Fibroblast of villous mesenchyme (primary cell): ENCODE measurements at regions not wholly inside any gene's neighbourhood (a gene's known extent, or its start where the extent isn't known, plus 50 kb on each side); places are given as distances from the start of the nearest gene placed in this dataset.

ENCODE experiments used
- DNase-seq: peaks from one replicate; pipeline ENCODE4 v3.0.0-alpha.2; 2010; ENCODE audit warnings: low read depth
- H3K4me3 ChIP-seq: 2 replicates; pipeline ENCODE4 v1.5.1; 2011; ENCODE audit warnings: low read depth, mild to moderate bottlenecking, low read length
- TF ChIP-seq, protein P1 (sequence below): IDR thresholded peaks from 2 replicates; pipeline ENCODE4 v1.5.1; 2012; ENCODE audit warnings: low read depth, mild to moderate bottlenecking, low read length; ENCODE audit not compliant: insufficient read depth

DNA sequence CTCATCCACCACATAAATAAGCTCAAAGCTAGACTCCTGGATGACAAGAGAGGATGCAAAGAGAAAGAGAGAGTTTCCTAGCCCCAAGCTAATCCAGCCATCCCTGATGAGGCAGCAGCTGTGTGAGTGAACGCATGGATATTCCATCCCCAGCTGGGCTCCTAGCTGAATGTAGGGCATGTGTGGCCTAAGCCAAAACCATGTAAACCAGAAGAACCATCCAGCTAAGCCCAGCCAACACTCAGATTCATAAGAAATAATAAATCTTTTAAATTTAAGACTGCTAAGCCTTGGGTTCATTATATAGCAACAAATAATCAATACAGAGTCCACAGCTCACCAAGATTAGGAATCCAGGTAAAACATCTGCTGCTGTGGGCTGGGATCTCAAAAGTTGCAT is 94.3 kb downstream of the TNFAIP2 start:
- TF ChIP-seq, protein P1, sequence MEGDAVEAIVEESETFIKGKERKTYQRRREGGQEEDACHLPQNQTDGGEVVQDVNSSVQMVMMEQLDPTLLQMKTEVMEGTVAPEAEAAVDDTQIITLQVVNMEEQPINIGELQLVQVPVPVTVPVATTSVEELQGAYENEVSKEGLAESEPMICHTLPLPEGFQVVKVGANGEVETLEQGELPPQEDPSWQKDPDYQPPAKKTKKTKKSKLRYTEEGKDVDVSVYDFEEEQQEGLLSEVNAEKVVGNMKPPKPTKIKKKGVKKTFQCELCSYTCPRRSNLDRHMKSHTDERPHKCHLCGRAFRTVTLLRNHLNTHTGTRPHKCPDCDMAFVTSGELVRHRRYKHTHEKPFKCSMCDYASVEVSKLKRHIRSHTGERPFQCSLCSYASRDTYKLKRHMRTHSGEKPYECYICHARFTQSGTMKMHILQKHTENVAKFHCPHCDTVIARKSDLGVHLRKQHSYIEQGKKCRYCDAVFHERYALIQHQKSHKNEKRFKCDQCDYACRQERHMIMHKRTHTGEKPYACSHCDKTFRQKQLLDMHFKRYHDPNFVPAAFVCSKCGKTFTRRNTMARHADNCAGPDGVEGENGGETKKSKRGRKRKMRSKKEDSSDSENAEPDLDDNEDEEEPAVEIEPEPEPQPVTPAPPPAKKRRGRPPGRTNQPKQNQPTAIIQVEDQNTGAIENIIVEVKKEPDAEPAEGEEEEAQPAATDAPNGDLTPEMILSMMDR: no peak
- DNase-seq: no peak

DNA sequence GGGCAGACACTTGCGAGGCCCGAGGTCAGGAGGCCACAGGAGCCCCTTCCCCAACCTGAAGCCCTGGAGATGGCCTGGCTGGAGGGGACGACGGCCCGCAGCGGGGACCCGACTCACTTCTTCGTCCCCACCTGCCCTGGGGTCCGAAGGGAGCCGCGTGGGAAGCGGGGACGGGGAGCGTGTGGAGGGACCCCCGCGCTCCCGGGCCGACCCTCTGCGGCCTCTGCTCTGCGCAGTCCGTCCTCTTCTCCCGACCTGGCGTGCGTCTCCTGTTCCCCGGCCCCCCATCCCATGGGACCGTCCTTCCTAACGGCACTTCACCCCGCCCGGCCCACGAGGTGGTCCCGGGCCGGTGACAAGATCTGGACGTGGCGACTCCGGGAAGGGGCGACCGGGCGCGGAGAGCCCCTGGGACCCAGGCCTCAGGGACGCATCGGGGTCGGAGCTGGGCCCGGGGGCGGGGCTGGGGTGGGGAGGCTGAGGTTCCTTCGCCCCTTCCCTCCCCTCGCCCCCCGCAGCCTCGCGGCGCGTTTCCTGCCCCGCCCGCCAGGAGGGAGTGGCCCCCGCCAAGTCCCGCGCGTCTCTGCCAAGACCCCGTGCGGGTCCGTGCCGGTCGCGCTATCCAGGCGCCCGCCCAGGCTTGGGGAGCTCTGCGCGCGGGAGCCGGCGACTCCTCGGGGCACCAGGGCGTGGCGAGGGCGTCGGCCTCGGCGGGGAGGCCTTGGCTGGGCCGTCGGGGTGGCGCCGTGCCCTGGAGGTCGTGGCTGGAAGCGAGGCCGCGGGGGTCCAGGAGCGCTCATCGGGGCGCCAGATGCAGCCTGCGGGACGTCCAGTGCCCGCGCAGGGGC is 97.1 kb downstream of the TNFAIP2 start:
- no peak for DNase-seq

More for the DNA sequence above, 94.3 kb downstream of the TNFAIP2 start:
- no peak overlapping the region for H3K4me3 ChIP-seq

DNA sequence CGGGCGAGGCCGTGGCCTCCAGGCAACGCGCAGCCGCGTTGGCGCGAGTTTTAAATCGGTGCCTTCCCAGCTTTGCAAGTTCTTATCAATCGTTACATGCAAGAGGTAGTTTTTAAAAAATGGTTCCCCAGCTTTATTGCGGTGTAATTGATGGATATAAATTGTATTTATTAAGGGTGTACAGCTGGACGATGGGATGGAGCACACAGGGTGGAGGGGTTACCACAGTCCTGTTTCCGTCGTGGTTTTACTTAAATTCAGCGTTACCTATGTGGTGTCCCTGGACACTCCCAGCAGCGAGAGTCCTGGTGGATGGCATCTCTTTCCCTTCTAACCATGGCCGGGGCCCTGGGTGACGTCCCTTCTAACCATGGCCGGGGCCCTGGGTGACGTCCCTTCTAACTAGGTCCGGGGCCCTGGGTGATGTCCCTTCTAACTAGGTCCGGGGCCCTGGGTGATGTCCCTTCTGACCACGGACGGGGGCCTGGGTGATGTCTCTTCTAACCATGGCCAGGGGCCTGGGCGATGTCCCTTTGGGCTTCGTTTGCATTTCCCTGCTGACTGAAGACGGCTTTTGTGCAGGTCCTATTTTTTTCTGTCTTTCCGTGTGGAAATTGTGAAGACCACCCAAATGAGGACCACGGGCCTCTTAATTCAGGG is 97.9 kb downstream of the TNFAIP2 start:
- TF ChIP-seq, protein P1: no peak
- no peak for DNase-seq
- peak overlapping the region; percentile 31 for H3K4me3 ChIP-seq

More for the DNA sequence above, 97.1 kb downstream of the TNFAIP2 start:
- peak overlapping the region; percentile 31 for H3K4me3 ChIP-seq
- TF ChIP-seq, protein P1: no peak

DNA sequence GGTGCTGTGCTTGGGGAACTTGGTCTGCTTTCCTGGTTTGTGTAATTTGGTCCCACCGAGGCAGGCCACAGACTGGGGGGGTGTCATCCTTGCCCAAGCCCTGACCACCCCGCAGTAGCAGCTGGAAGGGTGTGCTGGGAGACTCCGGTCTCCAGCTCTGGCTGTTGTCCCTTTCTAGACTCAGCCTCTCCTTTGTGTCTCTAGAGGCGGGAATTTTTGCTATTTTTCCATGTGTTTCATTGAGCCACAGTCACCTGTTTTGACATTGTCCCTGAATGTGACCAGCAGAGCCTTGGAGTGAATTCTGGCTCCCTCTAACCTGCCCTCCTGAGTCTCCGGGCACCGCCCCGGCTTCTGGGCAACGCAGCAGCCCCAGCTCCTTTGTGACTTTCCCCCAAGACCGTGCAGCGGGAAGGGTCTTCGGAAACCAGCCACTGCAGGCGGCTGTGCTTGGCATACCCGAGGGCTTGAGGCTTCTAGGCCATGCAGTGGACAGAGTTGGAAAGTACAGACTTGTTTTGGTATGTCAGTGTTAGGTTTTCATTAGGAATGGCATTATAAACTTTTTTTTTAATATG is 98.6 kb downstream of the TNFAIP2 start:
- H3K4me3 ChIP-seq: no peak overlapping the region
- no peak for DNase-seq
- TF ChIP-seq, protein P1: no peak

DNA sequence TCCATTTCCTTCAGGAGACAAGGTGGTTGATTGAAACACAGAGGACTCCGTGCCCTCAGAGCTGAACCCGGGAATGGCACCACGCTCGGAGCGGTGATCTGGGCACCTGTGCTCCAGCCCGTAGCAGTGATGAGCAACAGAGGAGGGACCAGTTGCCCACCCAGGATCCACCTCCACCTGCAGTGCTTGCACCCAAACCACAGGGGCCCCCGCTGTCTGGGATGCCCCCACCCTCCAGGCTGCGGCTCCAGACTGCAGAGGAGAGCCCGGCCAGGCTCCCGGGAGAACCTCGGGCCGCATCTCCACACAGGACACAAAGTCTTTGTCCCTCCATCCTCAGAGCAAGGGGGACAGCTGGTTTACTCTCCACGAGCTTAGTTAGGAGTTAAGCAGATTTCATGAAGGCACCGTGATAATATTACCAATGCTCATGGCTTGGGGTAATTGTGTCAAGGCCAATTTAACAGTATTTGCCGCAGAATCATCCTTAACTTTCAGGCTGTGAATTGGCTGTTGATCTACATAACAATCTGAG is 100.6 kb downstream of the TNFAIP2 start:
- H3K4me3 ChIP-seq: no peak overlapping the region
- TF ChIP-seq, protein P1: no peak
- no peak for DNase-seq

DNA sequence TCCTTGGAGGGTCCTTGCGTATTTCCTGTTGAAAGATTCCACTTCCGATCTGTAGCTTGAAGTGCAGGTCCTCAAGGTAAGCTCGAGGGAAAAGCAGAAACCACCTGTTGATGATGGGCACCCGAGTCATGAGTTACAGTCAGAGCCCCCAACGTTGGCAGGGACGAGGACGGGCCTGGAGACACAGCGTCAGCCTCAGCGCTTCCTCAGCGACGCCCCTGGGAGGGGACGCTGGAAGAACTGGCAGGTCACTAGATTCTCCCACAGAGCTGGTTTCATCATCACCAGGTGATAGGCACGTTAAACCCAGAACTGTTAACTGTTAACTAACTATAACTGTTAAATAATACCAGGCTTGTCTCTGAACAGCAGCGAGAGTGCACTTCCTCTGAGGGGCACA is 101.8 kb downstream of the TNFAIP2 start:
- TF ChIP-seq, protein P1: no peak
- H3K4me3 ChIP-seq: no peak overlapping the region
- no peak for DNase-seq
